HG03060 (cell line): ENCODE measurements at regions not wholly inside any gene's neighbourhood (a gene's known extent, or its start where the extent isn't known, plus 50 kb on each side); places are given as distances from the start of the nearest gene placed in this dataset.

Experiments used
- ATAC-seq: cut with Tn5 transposase; IDR thresholded peaks from one replicate; pipeline ENCODE4 v1.9.1; 2021; ENCODE audit warnings: low read depth, moderate number of reproducible peaks; ENCODE audit not compliant: unreplicated experiment

GRCh38 chr11:15526859-15527450, 412.2 kb downstream of the INSC start:
- ATAC-seq, result no peak

GRCh38 chr11:15532432-15532831, 417.7 kb downstream of the INSC start:
- ATAC-seq, result no peak

GRCh38 chr11:15534266-15534665, 419.5 kb downstream of the INSC start:
- ATAC-seq, result no peak

GRCh38 chr11:15535414-15535813, 420.7 kb downstream of the INSC start:
- no peak for ATAC-seq

GRCh38 chr11:15536438-15536837, 421.7 kb downstream of the INSC start:
- no peak for ATAC-seq

GRCh38 chr11:15539645-15540044, 424.9 kb downstream of the INSC start:
- no peak for ATAC-seq

GRCh38 chr11:15541079-15541478, 426.4 kb downstream of the INSC start:
- ATAC-seq, result no peak

GRCh38 chr11:15544353-15544752, 429.6 kb downstream of the INSC start:
- no peak for ATAC-seq

- ATAC-seq, result no peak
Measured at GRCh38 chr11:15547685-15548084, 433.0 kb downstream of the INSC start.

GRCh38 chr11:15551901-15552851, 437.5 kb downstream of the INSC start:
- no peak for ATAC-seq

- ATAC-seq, result no peak
Measured at GRCh38 chr11:15555161-15555560, 440.4 kb downstream of the INSC start.

- ATAC-seq, result no peak
Measured at GRCh38 chr11:15557457-15558230, 442.9 kb downstream of the INSC start.

GRCh38 chr11:15558513-15559181, 443.9 kb downstream of the INSC start:
- ATAC-seq, result no peak

GRCh38 chr11:15560689-15561467, 446.2 kb downstream of the INSC start:
- no peak for ATAC-seq

- no peak for ATAC-seq
Measured at GRCh38 chr11:15562230-15562629, 447.5 kb downstream of the INSC start.

- no peak for ATAC-seq
Measured at GRCh38 chr11:15563054-15563453, 448.3 kb downstream of the INSC start.

- no peak for ATAC-seq
Measured at GRCh38 chr11:15565880-15566279, 451.2 kb downstream of the INSC start.

GRCh38 chr11:15568440-15568839, 453.7 kb downstream of the INSC start:
- ATAC-seq, result no peak

GRCh38 chr11:15569305-15570025, 454.7 kb downstream of the INSC start:
- no peak for ATAC-seq
